Uterus (tissue), 2 donors: ENCODE measurements at regions not wholly inside any gene's neighbourhood (a gene's known extent, or its start where the extent isn't known, plus 50 kb on each side); places are given as distances from the start of the nearest gene placed in this dataset.

Source experiments
- POLR2A ChIP-seq, 2 donors: fragments of 450-650 bp; IDR thresholded peaks; one replicate each; pipeline ENCODE4 v1.6.1; 2016; ENCODE audit warnings: antibody characterized with exemption in 2 of 2, mild to moderate bottlenecking in 1 of 2, moderate library complexity in 1 of 2
- TF ChIP-seq, protein P1 (sequence below), 4 experiments: fragments of 200-600 bp in 2 of 4; fragments of 450-650 bp in 2 of 4; sonication (generic) in 2 of 4; IDR thresholded peaks; one replicate each; pipeline ENCODE4 v1.5.1; 2016 to 2019; ENCODE audit warnings: antibody characterized with exemption in 4 of 4, mild to moderate bottlenecking in 2 of 4, moderate library complexity in 1 of 4

DNA sequence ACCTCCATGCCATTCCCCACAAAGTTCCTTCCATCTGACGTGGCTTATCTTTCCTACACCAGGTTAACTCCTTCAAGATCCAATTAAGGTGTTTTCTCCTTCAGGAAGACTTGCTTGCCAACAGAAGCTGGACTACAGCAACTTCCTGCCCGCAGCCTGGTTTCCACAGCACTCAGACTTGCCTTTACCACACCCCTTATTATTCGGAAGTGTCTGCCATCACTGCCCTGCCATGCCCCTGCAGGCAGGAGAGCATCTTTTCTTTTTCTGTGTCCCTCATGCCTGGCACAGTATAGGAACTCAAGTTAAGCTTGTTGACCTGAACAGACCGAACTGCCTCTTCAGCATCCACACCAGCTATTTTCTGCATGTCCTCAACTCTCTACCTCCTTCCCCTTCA, 168.0 kb downstream of the FOXO1 start:
- TF ChIP-seq POLR2A (IDR thresholded peaks at IDR 0.05): no peak
- TF ChIP-seq, protein P1, sequence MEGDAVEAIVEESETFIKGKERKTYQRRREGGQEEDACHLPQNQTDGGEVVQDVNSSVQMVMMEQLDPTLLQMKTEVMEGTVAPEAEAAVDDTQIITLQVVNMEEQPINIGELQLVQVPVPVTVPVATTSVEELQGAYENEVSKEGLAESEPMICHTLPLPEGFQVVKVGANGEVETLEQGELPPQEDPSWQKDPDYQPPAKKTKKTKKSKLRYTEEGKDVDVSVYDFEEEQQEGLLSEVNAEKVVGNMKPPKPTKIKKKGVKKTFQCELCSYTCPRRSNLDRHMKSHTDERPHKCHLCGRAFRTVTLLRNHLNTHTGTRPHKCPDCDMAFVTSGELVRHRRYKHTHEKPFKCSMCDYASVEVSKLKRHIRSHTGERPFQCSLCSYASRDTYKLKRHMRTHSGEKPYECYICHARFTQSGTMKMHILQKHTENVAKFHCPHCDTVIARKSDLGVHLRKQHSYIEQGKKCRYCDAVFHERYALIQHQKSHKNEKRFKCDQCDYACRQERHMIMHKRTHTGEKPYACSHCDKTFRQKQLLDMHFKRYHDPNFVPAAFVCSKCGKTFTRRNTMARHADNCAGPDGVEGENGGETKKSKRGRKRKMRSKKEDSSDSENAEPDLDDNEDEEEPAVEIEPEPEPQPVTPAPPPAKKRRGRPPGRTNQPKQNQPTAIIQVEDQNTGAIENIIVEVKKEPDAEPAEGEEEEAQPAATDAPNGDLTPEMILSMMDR (IDR thresholded peaks at IDR 0.05): no peak
